GM12875 (cell line): ENCODE measurements at regions not wholly inside any gene's neighbourhood (a gene's known extent, or its start where the extent isn't known, plus 50 kb on each side); places are given as distances from the start of the nearest gene placed in this dataset.

Source experiments
- H3K4me3 ChIP-seq: one replicate; pipeline ENCODE4 v1.5.1; 2011; ENCODE audit warnings: low read depth, low read length, control low read depth
- TF ChIP-seq, protein P1 (sequence below): IDR thresholded peaks from 2 replicates; pipeline ENCODE4 v1.5.1; 2011; ENCODE audit warnings: low read depth, mild to moderate bottlenecking, control low read depth, inconsistent platforms, low read length, moderate library complexity, borderline replicate concordance; ENCODE audit not compliant: insufficient read depth

DNA sequence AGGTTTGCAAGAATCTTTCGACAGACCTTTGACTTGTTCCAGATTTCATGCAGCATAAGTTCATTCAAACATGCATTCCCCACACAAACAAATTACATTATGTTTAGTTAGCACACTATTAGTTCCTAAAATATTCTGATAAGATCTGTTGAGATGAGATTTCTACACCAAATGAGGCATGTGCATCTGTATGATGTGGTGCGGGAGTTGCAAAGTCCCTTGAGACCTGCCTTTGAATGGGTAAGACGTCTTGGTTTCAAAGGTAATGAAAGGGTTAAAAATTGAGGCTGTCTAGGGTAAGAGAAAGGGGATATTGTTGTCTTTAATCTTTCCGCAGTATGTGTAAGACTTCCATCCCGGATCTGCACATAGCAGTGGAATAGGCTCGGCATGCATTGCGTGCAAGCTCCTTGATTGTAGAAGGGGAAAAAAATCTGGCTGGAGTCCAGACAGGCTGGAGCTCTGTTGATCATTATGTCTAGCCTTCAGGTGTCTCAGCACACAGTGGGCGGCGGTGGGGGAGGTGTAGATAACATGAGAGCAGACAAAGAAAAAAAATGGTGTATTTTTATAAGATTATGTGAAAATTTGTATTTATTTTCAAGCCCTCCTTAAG is 296.6 kb downstream of the PTPRC start:
- H3K4me3 ChIP-seq = peak overlapping the region; percentile 74
- TF ChIP-seq, protein P1, sequence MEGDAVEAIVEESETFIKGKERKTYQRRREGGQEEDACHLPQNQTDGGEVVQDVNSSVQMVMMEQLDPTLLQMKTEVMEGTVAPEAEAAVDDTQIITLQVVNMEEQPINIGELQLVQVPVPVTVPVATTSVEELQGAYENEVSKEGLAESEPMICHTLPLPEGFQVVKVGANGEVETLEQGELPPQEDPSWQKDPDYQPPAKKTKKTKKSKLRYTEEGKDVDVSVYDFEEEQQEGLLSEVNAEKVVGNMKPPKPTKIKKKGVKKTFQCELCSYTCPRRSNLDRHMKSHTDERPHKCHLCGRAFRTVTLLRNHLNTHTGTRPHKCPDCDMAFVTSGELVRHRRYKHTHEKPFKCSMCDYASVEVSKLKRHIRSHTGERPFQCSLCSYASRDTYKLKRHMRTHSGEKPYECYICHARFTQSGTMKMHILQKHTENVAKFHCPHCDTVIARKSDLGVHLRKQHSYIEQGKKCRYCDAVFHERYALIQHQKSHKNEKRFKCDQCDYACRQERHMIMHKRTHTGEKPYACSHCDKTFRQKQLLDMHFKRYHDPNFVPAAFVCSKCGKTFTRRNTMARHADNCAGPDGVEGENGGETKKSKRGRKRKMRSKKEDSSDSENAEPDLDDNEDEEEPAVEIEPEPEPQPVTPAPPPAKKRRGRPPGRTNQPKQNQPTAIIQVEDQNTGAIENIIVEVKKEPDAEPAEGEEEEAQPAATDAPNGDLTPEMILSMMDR = no peak

DNA sequence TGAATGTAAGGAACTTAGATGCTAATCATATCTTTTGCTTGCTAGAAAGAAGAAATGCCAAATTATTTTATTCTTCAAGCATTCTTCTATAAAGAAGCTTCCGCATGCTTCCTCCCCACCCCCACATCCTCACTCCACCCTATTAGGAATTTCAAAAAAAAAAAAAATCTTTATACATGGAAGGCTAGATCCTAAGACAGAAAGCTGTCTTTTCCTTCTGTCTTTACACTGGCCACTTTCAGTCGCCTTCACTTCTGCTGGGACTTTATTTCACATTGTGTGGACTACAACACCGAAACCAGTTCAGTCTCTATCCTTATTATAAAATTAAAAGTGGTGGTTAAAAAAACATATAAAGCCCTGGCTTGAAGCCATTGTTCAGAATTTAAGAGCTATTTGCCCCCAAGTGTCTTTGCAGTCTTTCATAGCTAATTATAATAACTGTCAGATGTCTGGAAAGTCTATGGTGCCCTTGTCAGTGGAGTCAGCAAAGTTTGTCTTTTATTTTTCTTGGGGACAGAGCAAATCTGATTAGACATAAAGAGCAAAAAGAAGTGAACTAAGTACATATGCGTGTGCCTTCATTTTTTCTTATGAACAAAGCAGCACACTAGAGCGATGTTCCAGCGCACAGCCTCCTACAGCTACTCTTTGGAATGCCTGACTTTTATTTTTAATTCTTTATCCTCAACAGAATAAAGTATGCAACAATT is 297.7 kb downstream of the PTPRC start:
- H3K4me3 ChIP-seq = peak overlapping the region; percentile 74
- TF ChIP-seq, protein P1 = no peak

- peak overlapping the region; percentile 74 for H3K4me3 ChIP-seq
Measured at GRCh38 chr1:198937231-198938031, 298.6 kb downstream of the PTPRC start.

DNA sequence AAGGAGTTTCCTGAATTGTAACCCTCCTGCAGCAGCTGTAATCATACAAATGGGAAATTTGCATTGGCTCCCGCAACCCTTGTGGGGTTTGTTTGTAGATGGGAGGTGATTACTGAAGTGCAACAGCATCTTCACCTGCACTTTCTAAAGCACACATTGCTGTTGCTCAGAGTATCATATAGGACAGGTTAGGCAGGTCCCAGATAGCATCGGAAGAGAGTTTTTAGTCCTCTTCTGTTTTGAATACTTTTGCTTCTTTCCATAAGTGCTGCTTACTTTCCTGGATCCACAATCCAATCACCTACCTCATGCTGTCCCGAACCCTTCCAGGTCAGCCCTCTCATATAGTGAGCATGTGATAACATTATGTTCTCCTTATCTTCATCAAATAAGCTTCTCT is 300.4 kb downstream of the PTPRC start:
- no peak overlapping the region for H3K4me3 ChIP-seq
- TF ChIP-seq, protein P1 = no peak

More at GRCh38 chr1:198937231-198938031, 298.6 kb downstream of the PTPRC start:
- TF ChIP-seq, protein P1 = no peak

- TF ChIP-seq, protein P1 = no peak
- no peak overlapping the region for H3K4me3 ChIP-seq
Measured at GRCh38 chr1:198939956-198940355, 301.1 kb downstream of the PTPRC start.

DNA sequence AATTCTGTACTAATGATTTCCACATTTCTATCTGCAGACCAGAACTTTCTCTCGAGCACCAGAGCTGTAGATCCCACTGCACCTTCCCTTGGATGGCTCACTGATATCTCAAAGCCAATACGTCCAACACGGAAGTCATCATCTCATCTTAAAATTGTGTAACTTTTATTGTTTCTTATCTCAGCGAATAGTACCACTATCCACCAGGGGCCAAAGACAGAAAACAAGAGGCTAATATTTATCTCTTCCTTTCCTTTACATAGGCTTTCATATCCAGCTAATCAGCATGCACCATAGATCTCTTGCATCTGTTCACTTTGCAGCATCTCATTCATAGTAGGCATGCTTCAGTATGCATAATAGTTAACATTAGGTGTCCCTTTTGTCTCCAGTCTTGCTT is 303.6 kb downstream of the PTPRC start:
- TF ChIP-seq, protein P1 = no peak
- no peak overlapping the region for H3K4me3 ChIP-seq
